ENCODE measurements at regions not wholly inside any gene's neighbourhood (a gene's known extent, or its start where the extent isn't known, plus 50 kb on each side); places are given as distances from the start of the nearest gene placed in this dataset.

DNA sequence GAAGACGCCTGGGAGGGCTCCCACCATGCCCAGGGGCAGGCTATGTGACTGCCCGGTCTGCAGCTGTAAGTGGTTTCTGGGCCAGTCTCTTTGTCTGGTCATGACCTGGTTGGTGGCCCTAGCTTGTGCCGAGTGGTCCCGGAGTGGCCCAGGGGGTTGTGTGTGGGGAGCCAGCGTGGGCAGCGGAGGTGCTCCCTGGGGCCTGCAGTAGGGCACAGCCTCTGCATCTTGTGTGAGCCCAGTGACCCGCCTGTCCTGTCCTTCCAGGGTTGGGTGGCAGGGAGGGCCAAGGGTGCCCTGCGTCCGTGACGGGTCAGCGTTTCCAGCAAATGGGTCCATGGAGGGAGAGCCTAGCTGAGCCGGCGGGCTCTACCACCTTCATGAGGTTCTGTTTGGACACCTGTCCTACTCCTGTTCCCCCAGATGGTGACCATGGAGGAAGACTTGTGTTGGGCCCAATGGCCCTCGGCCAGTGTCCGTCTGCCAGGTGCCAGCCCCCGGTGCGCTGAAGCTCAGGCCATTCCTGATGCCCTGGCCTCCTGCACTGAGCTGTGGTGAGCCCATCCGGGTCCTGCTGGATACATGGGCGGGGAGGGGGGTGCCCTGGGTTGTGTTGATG is 215.4 kb downstream of the SNRPN start:
- Histone ChIP-seq H3K4me3 (no peak overlapping the region), H3K9me3 (peaks cover 0 to 4% of the 10 kb centered on the region in 2 donors), H3K36me3 (no peaks in the 10 kb centered on the region), H3K27me3 (no peaks in the 10 kb centered on the region), H3K4me1 (ENCODE audit: insufficient read depth) (no peaks in the 10 kb centered on the region), H3K27ac (no peak overlapping the region)
- no peak for TF ChIP-seq POLR2A (IDR thresholded peaks at IDR 0.05)
- TF ChIP-seq EP300 (IDR thresholded peaks at IDR 0.05) = no peak
- TF ChIP-seq, protein P1, sequence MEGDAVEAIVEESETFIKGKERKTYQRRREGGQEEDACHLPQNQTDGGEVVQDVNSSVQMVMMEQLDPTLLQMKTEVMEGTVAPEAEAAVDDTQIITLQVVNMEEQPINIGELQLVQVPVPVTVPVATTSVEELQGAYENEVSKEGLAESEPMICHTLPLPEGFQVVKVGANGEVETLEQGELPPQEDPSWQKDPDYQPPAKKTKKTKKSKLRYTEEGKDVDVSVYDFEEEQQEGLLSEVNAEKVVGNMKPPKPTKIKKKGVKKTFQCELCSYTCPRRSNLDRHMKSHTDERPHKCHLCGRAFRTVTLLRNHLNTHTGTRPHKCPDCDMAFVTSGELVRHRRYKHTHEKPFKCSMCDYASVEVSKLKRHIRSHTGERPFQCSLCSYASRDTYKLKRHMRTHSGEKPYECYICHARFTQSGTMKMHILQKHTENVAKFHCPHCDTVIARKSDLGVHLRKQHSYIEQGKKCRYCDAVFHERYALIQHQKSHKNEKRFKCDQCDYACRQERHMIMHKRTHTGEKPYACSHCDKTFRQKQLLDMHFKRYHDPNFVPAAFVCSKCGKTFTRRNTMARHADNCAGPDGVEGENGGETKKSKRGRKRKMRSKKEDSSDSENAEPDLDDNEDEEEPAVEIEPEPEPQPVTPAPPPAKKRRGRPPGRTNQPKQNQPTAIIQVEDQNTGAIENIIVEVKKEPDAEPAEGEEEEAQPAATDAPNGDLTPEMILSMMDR (IDR thresholded peaks at IDR 0.05) = no peak
- 83 to 86% (median 83%) methylated on average over 19 of the region's 19 CpGs for WGBS, 3 donors
- intact Hi-C loops (cut with DNase I) = no loop called here
- peak in 4 of 5 donors; percentile 6 to 21 (median 8) for DNase-seq

DNA sequence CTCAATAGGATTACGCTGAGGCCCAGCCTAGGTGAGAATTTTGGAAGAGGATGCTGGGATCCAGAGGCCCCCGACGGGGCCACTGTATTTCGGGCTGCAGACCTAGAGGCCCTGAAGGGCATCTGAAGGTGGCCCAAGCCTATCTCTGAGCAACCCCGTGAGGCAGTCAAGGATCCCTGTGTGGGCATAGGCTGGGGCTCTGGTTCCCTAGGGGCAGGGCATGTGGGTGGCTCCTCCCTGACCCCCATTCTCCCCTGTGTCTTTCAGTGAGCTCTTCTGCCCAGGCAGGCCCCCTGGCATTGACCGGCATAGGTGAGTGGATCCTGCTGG is 216.0 kb downstream of the SNRPN start:
- peak in 1 of 5 donors; percentile 4 for DNase-seq
- Histone ChIP-seq H3K4me3 (no peak overlapping the region), H3K4me1 (ENCODE audit: insufficient read depth) (no peaks in the 10 kb centered on the region), H3K36me3 (no peaks in the 10 kb centered on the region), H3K27ac (no peak overlapping the region), H3K27me3 (no peaks in the 10 kb centered on the region), H3K9me3 (peaks cover 0 to 3% of the 10 kb centered on the region in 2 donors)
- TF ChIP-seq, protein P1 (IDR thresholded peaks at IDR 0.05) = no peak
- TF ChIP-seq EP300 (IDR thresholded peaks at IDR 0.05) = no peak
- TF ChIP-seq POLR2A (IDR thresholded peaks at IDR 0.05) = no peak
- 83 to 92% (median 90%) methylated on average over 5 to 6 of the region's 6 CpGs for WGBS, 3 donors
- intact Hi-C loops (cut with DNase I) = no loop called here

DNA sequence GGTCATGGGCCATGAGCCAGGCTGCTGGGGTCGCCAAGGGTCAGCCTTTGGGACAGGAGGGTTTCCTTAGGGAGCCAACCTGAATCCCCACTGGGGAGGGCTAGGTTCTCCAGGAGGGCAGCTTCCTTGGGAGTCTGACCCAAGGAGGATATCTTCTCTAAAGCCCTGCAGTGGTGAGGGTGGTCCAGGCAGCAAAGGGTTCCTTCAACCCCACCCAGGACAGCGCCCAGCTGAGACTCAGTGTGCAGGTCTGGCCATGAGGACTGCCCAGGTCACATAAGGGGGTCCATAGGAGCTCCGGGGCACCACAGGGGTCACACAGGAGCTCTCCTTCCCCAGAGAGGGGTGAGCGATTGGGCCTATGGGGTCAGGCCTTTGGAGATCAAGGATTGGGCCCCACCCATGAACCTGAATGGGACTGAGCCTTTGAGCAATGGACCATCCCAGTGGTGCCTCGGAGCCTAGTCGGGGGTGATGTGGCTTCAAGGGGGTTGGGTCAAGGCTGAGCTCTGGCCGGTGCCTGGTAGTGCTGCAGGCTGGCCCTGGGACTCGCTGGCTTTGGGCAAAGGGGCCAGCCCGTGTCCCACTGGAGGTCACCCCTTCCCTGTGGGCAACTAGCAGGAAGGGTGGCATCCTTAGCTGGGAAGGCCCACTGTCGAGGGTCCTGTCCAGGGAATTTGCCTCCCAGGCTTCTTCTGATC is 216.5 kb downstream of the SNRPN start:
- Histone ChIP-seq H3K4me3 (no peak overlapping the region), H3K36me3 (no peaks in the 10 kb centered on the region), H3K9me3 (peaks cover 0 to 3% of the 10 kb centered on the region in 2 donors), H3K4me1 (ENCODE audit: insufficient read depth) (no peaks in the 10 kb centered on the region), H3K27me3 (no peaks in the 10 kb centered on the region), H3K27ac (no peak overlapping the region)
- DNase-seq = peak in 4 of 5 donors; percentile 4 to 12 (median 6)
- intact Hi-C loops (cut with DNase I) = no loop called here
- 75 to 86% (median 79%) methylated on average over 9 to 10 of the region's 10 CpGs for WGBS, 3 donors
- TF ChIP-seq EP300 (IDR thresholded peaks at IDR 0.05) (no peak), POLR2A (IDR thresholded peaks at IDR 0.05) (no peak)
- TF ChIP-seq, protein P1 (IDR thresholded peaks at IDR 0.05) = no peak

DNA sequence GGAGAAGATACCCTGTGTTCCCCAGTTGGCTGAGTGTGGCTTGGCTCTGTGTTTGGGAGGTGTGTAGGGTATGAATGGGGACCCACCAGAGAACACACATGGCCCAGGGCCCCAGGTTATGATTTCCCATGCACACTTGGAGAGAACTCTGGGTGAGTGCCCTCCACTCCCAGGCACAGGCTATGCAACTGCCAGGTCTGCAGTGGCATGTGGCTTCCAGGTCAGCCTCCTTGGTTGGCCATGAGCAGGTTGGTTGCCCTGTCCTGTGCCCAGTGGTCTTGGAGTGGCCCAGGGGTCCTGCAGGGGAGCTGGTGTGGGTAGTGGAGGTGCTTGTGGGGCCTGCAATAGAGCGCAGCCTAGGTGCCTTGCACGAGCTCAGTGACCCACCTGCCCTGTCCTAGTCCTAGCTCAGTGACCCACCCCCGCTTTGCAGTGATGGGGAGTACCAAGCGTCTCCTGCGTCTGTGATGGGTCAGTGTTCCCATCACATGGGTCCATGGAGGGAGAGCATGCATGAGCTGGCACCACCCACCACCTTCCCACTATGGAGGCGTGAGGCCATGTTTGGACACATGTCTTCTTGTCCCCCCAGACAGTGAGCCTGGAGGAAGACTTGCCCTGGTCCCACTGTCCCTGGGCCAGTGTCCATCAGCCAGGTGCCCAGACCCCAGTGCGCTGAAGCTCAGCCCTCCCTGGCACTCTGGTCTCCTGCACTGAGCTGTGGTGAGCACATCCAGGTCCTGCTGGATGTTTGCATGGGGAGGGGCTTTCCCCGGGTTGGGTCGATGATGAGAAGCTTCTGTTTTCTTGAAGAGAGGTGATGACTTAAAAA is 217.3 kb downstream of the SNRPN start:
- 90 to 96% (median 91%) methylated on average over 9 of the region's 9 CpGs for WGBS, 3 donors
- no peak overlapping the region for H3K4me3 ChIP-seq

More for the DNA sequence above, 217.3 kb downstream of the SNRPN start:
- no peaks in the 10 kb centered on the region for H3K4me1 ChIP-seq (ENCODE audit: insufficient read depth)
- H3K9me3 ChIP-seq = peaks cover 0 to 3% of the 10 kb centered on the region in 2 donors
- no peaks in the 10 kb centered on the region for H3K36me3 ChIP-seq
- no peak overlapping the region for H3K27ac ChIP-seq
- TF ChIP-seq, protein P1 (IDR thresholded peaks at IDR 0.05) = no peak
- TF ChIP-seq EP300 (IDR thresholded peaks at IDR 0.05) (no peak), POLR2A (IDR thresholded peaks at IDR 0.05) (no peak)
- peak in 3 of 5 donors; percentile 2 to 11 (median 6) for DNase-seq
- H3K27me3 ChIP-seq = no peaks in the 10 kb centered on the region
- intact Hi-C loops (cut with DNase I) = no loop called here

All from ovary (tissue), 7 donors.